ENCODE measurements at regions not wholly inside any gene's neighbourhood (a gene's known extent, or its start where the extent isn't known, plus 50 kb on each side); places are given as distances from the start of the nearest gene placed in this dataset.

GRCh38 chr17:11097121-11097520 lies 143.9 kb upstream of the SHISA6 start:
- Histone ChIP-seq H3K27me3 (no peaks in the 10 kb centered on the region), H3K4me1 (no peaks in the 10 kb centered on the region), H3K9me3 (no peaks in the 10 kb centered on the region), H3K27ac (no peak overlapping the region), H3K4me3 (no peak overlapping the region), H3K36me3 (no peaks in the 10 kb centered on the region)
- DNase-seq: no peak
- TF ChIP-seq POLR2A (IDR thresholded peaks at IDR 0.05) (no peak), CTCF (IDR thresholded peaks at IDR 0.05) (no peak)

GRCh38 chr17:11094331-11094730 lies 146.7 kb upstream of the SHISA6 start:
- no peak for DNase-seq
- Histone ChIP-seq H3K4me3 (no peak overlapping the region), H3K36me3 (no peaks in the 10 kb centered on the region), H3K27ac (no peak overlapping the region), H3K4me1 (no peaks in the 10 kb centered on the region), H3K9me3 (no peaks in the 10 kb centered on the region), H3K27me3 (no peaks in the 10 kb centered on the region)
- no peak for TF ChIP-seq POLR2A (IDR thresholded peaks at IDR 0.05)
- TF ChIP-seq CTCF (IDR thresholded peaks at IDR 0.05): no peak

GRCh38 chr17:11086646-11087340 lies 154.2 kb upstream of the SHISA6 start:
- H3K27me3 ChIP-seq: no peaks in the 10 kb centered on the region
- H3K4me1 ChIP-seq: no peaks in the 10 kb centered on the region
- no peaks in the 10 kb centered on the region for H3K36me3 ChIP-seq
- H3K4me3 ChIP-seq: no peak overlapping the region
- no peaks in the 10 kb centered on the region for H3K9me3 ChIP-seq
- H3K27ac ChIP-seq: no peak overlapping the region
- DNase-seq: no peak
- no peak for TF ChIP-seq POLR2A (IDR thresholded peaks at IDR 0.05)
- TF ChIP-seq CTCF (IDR thresholded peaks at IDR 0.05): no peak

GRCh38 chr17:11082559-11082958 lies 158.5 kb upstream of the SHISA6 start:
- Histone ChIP-seq H3K4me1 (no peaks in the 10 kb centered on the region), H3K36me3 (no peaks in the 10 kb centered on the region), H3K9me3 (no peaks in the 10 kb centered on the region), H3K4me3 (no peak overlapping the region), H3K27me3 (no peaks in the 10 kb centered on the region), H3K27ac (no peak overlapping the region)
- no peak for TF ChIP-seq POLR2A (IDR thresholded peaks at IDR 0.05)
- no peak for TF ChIP-seq CTCF (IDR thresholded peaks at IDR 0.05)
- no peak for DNase-seq

- Histone ChIP-seq H3K36me3 (no peaks in the 10 kb centered on the region), H3K27me3 (no peaks in the 10 kb centered on the region), H3K27ac (no peak overlapping the region), H3K9me3 (no peaks in the 10 kb centered on the region), H3K4me3 (no peak overlapping the region), H3K4me1 (no peaks in the 10 kb centered on the region)
- no peak for DNase-seq
- TF ChIP-seq CTCF (IDR thresholded peaks at IDR 0.05) (no peak), POLR2A (IDR thresholded peaks at IDR 0.05) (no peak)
Measured at GRCh38 chr17:11081342-11081741, 159.7 kb upstream of the SHISA6 start.

- DNase-seq: no peak
- H3K4me1 ChIP-seq: no peaks in the 10 kb centered on the region
- no peak for TF ChIP-seq POLR2A (IDR thresholded peaks at IDR 0.05)
- no peak for TF ChIP-seq CTCF (IDR thresholded peaks at IDR 0.05)
- no peak overlapping the region for H3K27ac ChIP-seq
- no peaks in the 10 kb centered on the region for H3K27me3 ChIP-seq
- H3K9me3 ChIP-seq: no peaks in the 10 kb centered on the region
- H3K36me3 ChIP-seq: no peaks in the 10 kb centered on the region
- H3K4me3 ChIP-seq: no peak overlapping the region
Measured at GRCh38 chr17:11077673-11078072, 163.3 kb upstream of the SHISA6 start.

All from Peyer's patch (tissue), 4 donors.